NCI-H1694 (cell line): ENCODE measurements at regions not wholly inside any gene's neighbourhood (a gene's known extent, or its start where the extent isn't known, plus 50 kb on each side); places are given as distances from the start of the nearest gene placed in this dataset.
"Not testable (repeated sequence)": the region's sequence is repeated elsewhere in the genome, so short reads cannot be mapped to it uniquely, and the experiment has no call there.

Experiments used
- DNase-seq: peaks from one replicate; lab custom pipeline; 2025; lab: John Stamatoyannopoulos, UW

DNA sequence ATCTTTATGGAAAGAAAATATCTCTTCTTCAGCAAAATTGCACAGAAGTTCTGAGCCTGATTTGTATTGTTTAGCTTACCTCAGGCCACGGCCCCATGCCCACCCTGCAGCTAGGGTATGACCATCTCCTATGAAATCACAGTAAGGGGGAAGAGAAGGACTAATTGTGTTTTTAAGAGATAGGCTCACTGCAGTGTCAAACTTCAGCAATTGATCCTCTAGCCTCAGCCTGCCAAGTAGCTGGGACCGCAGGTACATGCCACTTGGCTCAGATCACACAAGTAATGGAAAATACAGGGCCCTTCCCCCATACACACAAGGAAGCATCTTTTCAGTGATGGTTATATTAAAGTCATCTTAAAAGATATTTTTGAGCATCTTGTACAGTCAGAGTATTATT, 60.0 kb downstream of the DMAC1 start:
- no peak for DNase-seq

DNA sequence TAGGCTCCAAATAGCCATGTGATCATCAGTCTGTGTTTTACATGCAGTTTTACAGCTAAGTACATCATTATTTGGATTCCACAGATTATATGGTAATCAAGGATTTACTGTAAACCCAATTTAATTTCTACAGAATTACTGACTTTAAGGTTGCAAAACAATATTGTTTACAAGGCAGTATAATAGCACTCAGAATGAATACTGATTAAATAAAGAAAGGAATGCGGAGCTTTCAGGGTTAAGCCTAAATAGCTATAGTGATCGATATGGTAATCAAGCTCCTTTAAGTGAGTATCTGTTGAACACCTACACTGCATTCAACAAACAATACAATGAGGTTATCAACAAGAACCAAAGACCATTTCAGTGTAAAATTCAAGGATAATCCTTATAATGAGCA, 64.3 kb downstream of the DMAC1 start:
- DNase-seq: no peak

DNA sequence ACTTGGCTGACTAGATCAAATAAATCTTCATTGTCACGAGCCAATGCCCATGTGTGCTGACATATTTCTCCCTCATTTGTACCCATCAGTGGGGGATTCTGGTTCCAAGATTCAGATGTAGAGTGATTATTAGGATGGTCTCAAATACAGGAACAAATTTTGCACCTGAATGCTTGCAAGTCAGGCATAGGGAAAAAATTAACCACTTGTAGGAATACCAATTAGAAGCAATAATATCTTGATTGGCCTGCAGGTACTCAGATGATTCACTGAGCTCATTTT, 69.5 kb downstream of the DMAC1 start:
- DNase-seq: no peak

DNA sequence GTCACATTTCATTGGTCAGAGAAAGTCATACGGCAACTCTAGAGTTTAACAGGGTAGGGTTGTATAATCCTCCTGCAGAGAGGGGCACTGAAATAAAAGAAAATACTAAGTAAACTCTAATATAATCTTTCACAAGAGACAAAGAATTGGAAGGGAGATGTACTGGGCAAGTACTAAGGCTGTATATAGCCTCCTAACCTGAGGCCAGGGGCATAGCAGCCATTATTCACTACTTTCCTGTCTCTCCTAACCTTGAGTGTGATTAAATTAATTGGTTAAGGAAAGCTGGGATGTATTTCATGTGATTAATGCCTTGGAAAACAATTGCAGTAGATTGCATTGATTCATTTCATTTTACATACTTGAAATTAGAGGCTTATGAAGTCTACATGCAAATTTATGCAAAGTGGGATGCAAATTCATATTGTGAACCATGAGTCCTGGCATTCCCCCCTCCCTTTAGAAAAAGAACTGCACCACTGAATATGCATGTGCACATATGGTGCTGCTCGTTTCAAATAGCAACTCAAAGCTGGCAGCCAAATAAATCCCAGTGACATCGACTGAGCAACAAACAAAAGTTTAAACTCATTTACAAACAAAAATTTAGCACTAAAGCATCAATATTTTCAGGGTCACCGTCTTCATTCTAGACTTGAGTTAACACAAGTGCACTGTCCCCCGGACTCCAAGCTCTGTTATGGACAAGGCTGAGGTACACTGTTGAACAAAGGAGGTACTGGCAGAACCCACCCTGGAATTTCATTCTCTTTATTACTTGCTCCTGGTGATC, 70.0 kb downstream of the DMAC1 start:
- DNase-seq: no peak

DNA sequence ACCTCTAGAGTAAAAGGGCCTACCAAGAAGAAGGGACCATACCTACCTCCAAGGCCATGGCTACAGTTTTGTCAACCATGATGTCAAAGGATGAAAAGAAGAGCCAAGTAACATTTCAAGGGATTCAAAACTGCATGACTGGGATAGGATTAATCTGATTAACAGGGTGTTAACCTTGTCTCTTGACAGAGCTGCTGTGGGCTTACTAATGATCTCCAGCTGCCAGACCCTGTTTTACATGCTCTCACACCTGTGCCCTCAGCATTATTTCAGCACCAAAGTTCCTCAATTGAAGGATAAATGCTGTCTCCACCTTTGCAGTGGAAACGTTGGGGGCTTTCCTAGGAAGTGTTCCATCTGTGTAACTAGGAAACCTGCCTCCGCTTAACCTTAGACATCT, 78.3 kb downstream of the DMAC1 start:
- no peak for DNase-seq

DNA sequence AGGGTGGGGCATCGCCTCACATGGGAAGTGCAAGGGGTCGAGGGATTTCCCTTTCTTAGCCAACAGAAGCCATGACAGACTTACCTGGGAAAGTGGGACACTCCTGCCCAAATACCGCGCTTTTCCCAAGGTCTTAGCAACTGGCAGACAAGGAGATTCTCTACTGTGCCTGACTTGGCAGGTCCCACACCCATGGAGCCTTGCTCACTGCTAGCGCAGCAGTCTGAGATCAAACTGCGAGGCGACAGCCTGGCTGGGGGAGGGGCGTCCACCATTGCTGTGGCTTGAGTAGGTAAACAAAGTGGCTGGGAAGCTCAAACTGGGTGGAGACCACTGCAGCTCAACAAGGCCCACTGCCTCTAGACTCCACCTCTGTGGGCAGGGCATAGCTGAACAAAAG, 86.5 kb downstream of the DMAC1 start:
- DNase-seq: not testable (repeated sequence)

DNA sequence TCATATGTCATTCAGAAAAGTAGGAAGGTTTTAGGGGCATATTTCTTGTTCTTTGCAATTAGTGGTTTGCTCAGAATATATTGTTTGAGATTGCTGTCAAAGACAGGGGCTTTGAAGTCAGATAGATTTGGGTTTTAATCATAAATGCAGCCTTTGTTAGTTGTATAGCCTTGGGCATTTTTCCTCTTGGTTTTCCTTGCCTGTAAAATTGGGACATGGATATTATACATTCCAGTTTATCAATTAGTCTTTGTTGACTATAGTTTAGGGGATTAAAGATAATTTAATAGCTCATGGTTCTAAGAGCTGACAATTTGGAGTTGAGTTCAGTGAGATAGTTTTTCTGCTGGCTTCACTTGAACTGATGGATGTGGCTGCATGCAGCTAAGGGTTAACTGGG, 88.9 kb downstream of the DMAC1 start:
- no peak for DNase-seq

DNA sequence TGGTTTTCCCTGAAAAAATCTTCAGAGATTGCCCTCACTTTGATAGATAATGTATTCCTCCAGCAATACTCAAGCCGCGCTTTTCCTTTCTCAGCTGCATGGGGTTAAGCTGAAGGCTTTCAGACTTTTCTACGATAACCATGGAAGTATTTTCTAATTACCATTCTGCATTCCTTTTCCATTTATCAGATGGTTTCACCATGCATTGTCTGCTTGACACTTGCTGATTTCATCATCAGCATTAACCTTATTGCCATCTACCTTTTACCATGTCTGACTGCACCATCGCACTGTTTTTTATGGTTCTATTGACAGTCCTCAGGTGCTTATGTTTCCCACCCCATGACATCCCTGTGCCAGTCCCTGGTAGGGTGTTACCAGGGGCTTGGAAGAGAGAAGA, 91.6 kb downstream of the DMAC1 start:
- DNase-seq: no peak

DNA sequence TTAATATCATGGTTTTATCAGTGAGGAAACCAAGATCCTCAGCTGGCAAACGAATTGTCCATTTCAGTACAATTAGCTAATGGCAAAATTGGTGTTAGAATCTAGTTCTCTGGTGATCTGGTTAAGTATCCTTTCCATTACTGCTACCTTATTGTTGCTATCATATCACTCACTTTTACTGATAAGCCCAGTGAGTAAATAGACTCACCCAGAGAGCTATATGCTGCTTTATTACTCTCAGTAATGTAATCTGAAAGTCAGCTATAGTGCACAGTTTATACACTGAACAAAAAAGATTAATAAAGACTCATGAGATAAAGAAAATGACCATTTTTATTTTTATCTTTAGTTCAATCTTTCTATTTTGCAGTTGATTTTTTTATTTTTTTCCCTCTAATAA, 95.0 kb downstream of the DMAC1 start:
- DNase-seq: no peak

DNA sequence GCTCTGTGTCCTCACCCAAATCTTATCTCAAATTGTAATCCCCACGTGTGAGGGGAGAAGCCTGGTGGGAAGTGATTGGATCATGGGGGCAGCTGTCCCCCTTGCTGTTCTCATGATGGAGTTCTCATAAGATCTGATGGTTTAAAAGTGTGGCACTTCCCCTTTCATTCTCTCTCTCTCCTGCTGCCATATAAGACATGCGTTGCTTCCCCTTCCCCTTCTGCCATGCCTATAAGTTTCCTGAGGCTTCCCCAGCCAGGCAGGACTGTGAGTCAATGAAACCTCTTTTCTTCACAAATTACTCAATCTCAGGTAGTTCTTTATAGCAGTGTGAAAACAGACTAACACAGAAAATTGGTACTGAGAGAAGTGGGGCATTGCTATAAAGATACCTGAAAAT, 107.7 kb downstream of the DMAC1 start:
- no peak for DNase-seq

DNA sequence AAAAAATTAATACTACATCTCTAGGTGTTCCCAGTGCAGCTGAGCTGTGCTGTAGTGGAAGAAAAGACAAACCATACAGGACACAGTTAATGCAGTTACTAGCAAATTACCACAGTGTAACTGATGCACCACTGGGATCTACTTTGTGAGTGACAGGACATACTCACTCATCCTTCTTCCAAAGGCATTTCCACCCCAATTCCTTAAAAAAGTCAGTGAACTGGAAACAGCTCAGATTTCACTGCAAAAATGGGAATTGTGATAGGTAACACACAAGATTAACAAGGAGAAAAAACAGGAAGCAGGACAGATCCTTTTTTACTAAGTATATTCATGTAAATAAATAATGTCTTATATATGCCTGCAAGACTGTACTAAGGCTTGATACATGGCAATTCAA, 109.6 kb downstream of the DMAC1 start:
- DNase-seq: no peak

DNA sequence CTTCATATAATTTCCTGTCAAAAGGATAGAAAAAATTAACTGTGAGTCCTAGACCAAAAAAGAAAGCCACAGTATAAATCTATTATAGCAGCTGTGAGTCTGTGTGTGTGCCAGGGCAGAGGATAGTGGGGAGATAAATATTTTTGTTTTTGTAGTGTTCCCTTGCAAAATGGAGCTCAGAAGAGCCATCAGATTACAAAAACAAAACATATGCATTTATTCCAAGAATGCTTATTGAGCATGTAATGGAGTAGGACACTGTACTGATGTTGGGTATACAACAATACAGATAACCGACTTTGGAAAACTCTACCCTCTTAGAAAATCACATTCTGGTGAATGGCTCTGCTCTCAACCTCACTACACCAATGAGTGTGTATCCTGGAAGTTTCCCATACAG, 111.0 kb downstream of the DMAC1 start:
- DNase-seq: no peak

DNA sequence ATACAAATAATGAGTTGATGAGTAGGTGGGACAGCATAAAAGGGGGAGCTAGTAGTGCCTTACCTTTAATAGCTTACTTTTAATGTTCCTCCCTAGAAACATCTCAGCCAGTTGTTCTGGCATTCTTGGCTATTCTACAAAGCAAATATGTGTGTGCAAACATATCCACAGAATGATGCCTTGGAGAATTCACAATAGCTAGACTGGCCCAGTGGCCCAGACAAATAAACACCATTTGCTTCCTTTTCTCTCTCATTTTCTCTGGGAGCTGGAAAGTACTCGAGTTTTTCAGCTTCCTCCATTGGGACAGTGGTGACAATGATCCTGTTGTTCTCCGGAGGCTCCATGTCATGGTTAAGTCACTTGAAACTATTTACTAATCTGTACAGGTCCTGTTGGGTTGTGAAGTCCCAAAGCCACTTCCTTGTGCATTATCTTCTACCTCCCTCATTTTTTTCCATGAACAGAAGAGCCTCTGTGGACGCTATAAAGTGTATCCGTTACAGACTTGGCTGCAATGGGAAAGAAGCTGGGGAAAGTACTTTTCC, 122.9 kb downstream of the DMAC1 start:
- no peak for DNase-seq

DNA sequence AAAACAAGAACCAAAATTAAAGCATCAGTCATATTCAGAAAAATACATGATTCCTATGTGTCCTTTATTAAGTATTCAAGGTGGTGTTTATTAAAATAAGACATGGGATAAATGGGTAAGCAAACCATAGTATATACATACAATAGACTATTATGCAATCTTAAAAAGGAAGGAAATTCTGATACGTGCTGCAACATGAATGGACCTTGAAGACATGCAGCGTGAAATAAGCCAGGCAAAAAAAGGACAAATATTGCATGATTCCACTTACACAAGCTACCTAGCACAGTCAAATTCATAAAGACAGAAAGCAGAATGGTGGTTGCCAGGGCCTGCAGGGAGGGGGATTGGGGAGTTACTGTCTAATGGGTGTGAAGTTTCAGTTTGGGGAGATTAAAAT, 127.7 kb downstream of the DMAC1 start:
- DNase-seq: no peak

DNA sequence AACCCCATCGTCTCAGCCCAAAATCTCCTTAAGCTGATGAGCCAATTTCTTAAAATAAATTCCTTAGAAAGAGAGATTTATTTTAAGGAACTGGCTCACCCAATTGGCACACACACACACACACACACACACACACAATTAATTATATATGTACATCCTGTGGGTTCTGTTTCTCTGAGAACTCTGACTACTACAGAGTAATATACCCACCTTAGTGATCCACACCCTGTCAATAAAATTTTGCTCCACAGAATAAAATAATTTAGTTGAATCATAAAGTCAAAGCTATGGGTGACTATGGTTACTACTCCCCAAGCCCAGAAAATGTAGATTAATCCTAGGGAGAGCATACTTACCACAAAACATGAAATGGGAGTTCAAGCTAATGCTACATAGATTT, 131.0 kb downstream of the DMAC1 start:
- DNase-seq: no peak

DNA sequence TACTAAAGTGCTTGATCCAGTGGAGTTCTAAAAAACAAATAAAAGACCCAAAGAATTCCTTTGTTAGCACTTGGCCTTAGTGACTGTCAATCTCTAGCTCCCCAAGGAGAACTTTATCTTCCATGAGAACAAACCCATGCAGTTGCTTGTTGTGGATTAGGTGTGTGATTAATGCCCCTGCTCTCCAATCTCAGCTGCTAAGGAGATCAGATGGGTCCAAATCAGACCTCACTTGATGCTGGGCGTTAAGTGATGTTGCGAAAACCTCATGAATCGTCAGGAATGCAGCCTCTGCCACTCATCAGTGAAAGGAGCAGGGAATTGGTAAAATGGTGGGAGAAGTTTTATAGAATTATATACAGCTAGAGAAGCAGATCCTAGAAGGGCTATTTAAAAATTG, 133.7 kb downstream of the DMAC1 start:
- DNase-seq: no peak

DNA sequence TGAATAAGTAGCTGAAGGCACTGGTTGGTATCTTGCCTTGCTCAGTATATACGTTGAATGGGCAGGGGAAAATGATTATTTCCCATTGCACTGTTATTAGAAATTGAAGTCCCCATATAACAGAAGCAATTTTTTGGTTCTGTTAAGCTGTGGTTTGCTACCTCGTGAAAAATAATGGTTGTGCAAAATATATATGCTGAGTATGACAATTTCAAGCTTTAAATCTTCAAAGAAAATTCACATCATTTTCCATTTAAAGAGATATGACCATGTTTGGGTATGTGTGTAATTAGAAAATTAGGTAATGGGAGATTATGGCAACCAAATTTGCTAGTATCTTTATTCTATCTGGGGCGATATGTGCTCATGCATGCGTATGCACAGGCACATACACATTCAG, 139.8 kb downstream of the DMAC1 start:
- no peak for DNase-seq

DNA sequence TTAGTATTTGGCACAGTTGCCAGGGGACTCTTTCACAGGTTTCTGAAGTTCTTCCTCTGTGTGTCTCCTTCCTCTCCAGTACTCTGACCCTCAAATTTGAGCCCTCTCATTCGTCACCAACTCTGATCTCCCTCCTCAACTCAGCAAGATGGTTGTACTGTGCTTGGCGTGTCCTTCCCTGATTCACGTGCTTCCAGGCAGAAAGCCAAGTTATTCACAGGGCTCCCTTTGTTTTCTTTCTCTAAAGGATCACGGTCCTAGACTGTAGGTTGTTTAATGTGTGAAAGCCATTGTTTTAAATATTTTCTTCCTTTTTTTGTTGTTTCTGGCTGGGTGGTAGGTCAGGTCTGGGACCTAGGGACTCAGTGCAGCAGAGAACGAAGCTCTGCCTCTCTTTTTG, 142.9 kb downstream of the DMAC1 start:
- DNase-seq: no peak

DNA sequence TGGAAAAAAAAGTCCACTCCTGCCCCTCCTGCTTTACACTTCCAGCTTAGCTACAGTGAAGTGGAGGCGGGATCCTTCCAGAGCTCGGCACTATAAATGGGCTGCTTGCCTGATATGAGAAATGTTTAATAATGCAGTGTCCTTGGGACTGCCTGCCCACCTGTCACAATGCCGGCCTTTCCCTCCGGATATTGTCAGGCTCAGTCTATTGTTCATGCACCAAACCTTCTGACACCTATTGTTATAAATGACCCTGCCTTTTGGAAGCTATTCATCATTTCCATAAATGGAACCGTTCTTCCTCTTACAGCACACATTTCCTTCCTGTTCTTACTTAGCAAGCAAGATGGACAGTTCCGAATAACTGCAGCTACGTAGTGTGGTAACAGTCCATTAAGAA, 146.3 kb downstream of the DMAC1 start:
- DNase-seq: no peak

DNA sequence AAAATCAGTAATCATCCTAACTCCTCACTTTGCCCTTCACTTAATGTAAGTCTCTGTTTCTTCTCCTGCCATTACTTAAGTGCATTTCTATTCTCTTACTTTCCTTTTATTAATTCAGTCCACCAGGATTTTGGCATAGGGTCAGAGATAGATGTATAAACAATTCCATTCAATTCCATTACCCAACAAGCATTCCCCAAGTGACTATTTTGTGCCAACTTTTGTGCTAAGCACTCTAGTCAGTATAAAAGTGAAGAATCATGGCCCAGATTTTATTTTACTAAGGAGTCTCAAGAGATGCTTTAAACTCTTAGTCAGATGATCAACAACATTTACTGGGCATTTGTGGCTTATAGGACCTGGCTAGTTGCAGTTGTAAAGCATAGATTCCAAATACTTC, 159.3 kb downstream of the DMAC1 start:
- no peak for DNase-seq

DNA sequence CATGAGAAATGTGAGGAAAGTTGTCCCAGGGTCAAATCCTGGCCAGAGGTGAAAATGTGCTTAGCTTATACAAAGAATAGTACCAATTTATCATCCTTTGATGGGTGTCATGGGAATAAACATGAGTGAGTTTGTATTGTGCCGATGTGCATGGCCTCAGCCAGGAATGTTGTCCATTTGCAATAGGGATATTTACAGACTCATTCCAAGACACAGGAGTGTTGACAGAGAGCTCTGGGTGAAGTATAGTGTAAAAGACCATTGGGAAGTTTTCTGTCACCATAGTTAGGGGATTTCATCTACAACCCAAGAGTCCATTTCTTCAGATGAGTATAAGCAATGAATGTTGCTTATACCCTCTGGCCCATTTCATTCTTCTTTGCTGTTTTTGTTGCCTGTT, 160.1 kb downstream of the DMAC1 start:
- no peak for DNase-seq

DNA sequence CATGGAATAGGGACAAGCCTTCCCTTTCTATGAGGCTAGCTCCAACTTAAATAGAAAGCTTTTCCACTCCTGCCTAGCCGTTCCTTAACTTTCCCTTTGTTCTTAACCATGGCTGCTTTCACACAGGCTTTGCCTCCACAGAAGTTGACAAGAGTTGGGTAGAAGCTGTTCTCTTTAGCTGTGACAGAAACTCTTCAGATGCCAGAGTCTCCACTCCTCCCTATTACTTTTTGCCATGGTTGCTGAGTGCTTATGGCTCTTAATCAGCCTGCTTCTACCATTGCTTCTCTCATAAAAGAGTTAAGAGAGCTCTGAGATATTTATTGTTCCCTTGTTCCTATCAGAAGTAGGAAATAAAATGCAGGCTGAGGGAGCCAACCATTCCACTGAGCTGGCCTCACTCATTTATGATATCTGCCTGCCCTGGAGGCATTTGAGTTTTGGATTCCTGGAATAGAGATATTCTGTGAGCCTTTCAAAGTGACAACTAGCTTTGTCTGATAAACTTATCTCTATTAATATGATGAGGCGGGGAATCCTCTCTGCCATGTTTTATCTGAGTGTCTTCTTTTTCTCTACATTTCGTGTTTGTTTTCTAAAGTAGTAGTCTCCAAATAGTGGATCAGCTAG, 162.6 kb downstream of the DMAC1 start:
- no peak for DNase-seq

DNA sequence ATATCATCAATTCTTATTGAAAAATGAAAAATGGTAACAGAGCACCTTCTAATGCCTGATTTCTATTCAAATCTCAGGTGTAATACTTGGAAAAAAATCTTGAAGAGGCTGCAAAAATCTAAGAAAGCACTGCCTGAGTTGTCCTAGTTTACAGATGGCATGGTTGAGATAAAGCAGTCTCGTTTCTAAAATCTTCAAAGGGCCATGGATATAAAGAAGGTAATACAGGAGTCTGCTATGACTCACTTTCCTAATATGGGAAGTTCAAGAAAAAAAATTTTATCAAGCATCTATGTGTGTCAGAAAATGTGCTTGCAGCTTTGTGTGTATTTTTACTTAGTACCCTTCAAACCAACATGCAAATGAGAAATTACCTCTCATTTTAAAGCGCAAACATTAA, 163.3 kb downstream of the DMAC1 start:
- no peak for DNase-seq

DNA sequence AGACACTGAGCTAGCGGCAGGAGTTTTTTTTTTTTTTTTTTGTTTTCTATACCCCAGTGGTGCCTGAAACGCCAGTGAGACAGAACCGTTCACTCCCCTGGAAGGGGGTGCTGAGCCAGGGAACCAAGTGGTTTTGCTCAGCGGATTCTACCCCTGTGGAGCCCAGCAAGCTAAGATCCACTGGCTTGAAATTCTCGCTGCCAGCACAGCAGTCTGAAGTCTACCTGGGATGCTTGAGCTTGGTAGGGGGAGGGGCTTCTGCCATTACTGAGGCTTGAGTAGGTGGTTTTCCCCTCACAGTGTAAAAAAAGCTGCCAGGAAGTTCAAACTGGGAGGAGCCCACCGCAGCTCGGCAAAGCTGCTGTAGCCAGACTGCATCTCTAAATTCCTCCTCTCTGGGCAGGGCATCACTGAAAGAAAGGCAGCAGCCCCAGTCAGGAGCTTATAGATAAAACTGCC, 173.0 kb downstream of the DMAC1 start:
- DNase-seq: not testable (repeated sequence)
